Loucy (cell line): ENCODE measurements at regions not wholly inside any gene's neighbourhood (a gene's known extent, or its start where the extent isn't known, plus 50 kb on each side); places are given as distances from the start of the nearest gene placed in this dataset.
"Not testable (repeated sequence)": the region's sequence is repeated elsewhere in the genome, so short reads cannot be mapped to it uniquely, and the experiment has no call there.

Experiments used
- H2AFZ ChIP-seq: fragments of 200-600 bp; sonication (generic); 2 replicates; pipeline ENCODE4 v1.6.0; 2016; ENCODE audit warnings: antibody characterized with exemption, mild to moderate bottlenecking, low read length, moderate library complexity
- H3F3A ChIP-seq: fragments of 200-600 bp; 2 replicates; pipeline ENCODE4 v1.6.0; 2016; ENCODE audit warnings: antibody characterized with exemption, low read depth, mild to moderate bottlenecking
- H3K27me3 ChIP-seq: fragments of 200-600 bp; sonication (generic); 2 replicates; pipeline ENCODE4 v1.6.1; 2014; ENCODE audit warnings: low read length, mild to moderate bottlenecking; ENCODE audit not compliant: insufficient read depth, poor library complexity, severe bottlenecking
- H3K36me3 ChIP-seq: fragments of 200-600 bp; sonication (generic); 2 replicates; pipeline ENCODE4 v1.6.1; 2016; ENCODE audit warnings: low read length; ENCODE audit not compliant: insufficient read depth
- H3K4me1 ChIP-seq: fragments of 200-600 bp; sonication (generic); 2 replicates; pipeline ENCODE4 v1.5.1; 2014; ENCODE audit warnings: low read length, mild to moderate bottlenecking; ENCODE audit not compliant: insufficient read depth, poor library complexity, severe bottlenecking
- H3K4me2 ChIP-seq: fragments of 200-600 bp; sonication (generic); 2 replicates; pipeline ENCODE4 v1.6.0; 2014; ENCODE audit warnings: antibody characterized with exemption, low read length, low read depth, mild to moderate bottlenecking; ENCODE audit not compliant: poor library complexity, severe bottlenecking
- H3K4me3 ChIP-seq: fragments of 200-600 bp; sonication (generic); 2 replicates; pipeline ENCODE4 v1.5.1; 2014; ENCODE audit warnings: low read length, mild to moderate bottlenecking, mixed read lengths; ENCODE audit not compliant: poor library complexity, severe bottlenecking
- H3K79me2 ChIP-seq: fragments of 200-600 bp; sonication (generic); 2 replicates; pipeline ENCODE4 v1.6.1; 2014; ENCODE audit warnings: low read length; ENCODE audit not compliant: insufficient read depth
- H3K9ac ChIP-seq: fragments of 200-600 bp; sonication (generic); 2 replicates; pipeline ENCODE4 v1.6.0; 2014; ENCODE audit warnings: mild to moderate bottlenecking, low read depth, low read length, moderate library complexity; ENCODE audit not compliant: poor library complexity, severe bottlenecking
- H3K9me2 ChIP-seq: fragments of 200-600 bp; sonication (generic); replicated peaks from 2 replicates; pipeline ENCODE4 v1.6.1; 2016; ENCODE audit warnings: low read depth, low read length, mixed read lengths
- H3K9me3 ChIP-seq: fragments of 200-600 bp; sonication (generic); 2 replicates; pipeline ENCODE4 v1.6.1; 2014; ENCODE audit warnings: mild to moderate bottlenecking, antibody characterized with exemption, low read length, low read depth; ENCODE audit not compliant: insufficient read depth
- H4K20me1 ChIP-seq: fragments of 200-600 bp; sonication (generic); 2 replicates; pipeline ENCODE4 v1.6.0; 2014; ENCODE audit warnings: antibody characterized with exemption, low read length, mild to moderate bottlenecking; ENCODE audit not compliant: insufficient read depth, poor library complexity, severe bottlenecking
- CTCF ChIP-seq: fragments of 200-600 bp; sonication (generic); conservative IDR thresholded peaks from 2 replicates; pipeline ENCODE4 v1.5.1; 2014; ENCODE audit warnings: mild to moderate bottlenecking, antibody characterized with exemption, low read length
- EZH2phosphoT487 ChIP-seq: fragments of 200-600 bp; IDR thresholded peaks from 2 replicates; pipeline ENCODE4 v1.6.1; 2018; ENCODE audit warnings: antibody characterized with exemption, mild to moderate bottlenecking, moderate library complexity, borderline replicate concordance

GRCh38 chr20:1841554-1842140, 53.6 kb upstream of the SIRPA start:
- Histone ChIP-seq H3K36me3 (no peaks in the 10 kb centered on the region), H3K9me3 (no peaks in the 10 kb centered on the region), H2AFZ (no peak overlapping the region), H4K20me1 (no peaks in the 10 kb centered on the region), H3K9me2 (no peaks in the 10 kb centered on the region), H3K79me2 (no peaks in the 10 kb centered on the region), H3K4me2 (no peak overlapping the region), H3K4me3 (no peak overlapping the region), H3F3A (no peaks in the 10 kb centered on the region), H3K4me1 (peaks cover 4% of the 10 kb centered on the region), H3K27me3 (no peaks in the 10 kb centered on the region), H3K9ac (no peak overlapping the region)
- no peak for TF ChIP-seq CTCF

DNA sequence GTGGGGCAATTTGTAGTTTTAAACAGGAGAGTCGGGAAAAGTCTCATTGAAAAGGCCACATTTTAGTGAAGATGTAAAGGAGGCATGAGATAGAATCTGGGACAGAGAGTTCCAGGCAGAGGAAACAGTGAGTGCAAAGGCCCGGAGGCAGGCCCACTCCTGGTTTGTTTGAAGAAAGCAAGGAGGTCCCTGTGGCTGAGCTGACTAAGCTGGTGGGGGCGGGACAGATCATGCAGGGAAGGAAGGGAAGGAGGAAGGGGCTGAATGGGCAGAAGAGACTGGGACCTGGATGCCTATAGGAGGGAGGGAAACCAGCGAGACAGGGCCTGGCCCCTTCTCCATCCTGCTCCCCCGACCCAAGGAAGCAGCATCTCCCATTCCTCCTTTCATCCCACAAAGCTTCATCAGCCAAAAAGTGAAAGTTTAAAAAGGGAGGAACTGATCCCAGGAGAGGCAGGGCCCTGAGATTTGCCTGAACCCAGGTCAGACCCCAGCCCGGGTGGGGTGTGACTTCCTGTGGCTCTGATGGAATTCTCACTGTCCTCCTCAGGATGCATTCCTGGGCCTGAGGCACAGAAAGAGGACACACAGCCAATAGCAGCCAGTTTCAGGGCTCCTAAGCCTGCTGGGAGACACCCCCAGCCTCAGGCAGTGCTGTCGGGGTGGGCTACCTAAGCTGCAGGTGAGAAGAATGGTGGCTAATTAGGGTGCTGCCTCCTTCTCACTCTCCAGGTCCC, 54.2 kb upstream of the SIRPA start:
- Histone ChIP-seq H3K4me1 (peaks cover 4% of the 10 kb centered on the region), H3K36me3 (no peaks in the 10 kb centered on the region), H3K9me2 (no peaks in the 10 kb centered on the region), H3K4me3 (no peak overlapping the region), H3F3A (no peaks in the 10 kb centered on the region), H3K4me2 (no peak overlapping the region), H4K20me1 (no peaks in the 10 kb centered on the region), H3K27me3 (no peaks in the 10 kb centered on the region), H2AFZ (no peak overlapping the region), H3K9ac (no peak overlapping the region), H3K79me2 (no peaks in the 10 kb centered on the region), H3K9me3 (no peaks in the 10 kb centered on the region)
- no peak for TF ChIP-seq CTCF
- TF ChIP-seq EZH2phosphoT487 = no peak

GRCh38 chr20:1839376-1840317, 55.6 kb upstream of the SIRPA start:
- H3K4me2 ChIP-seq, H3K27me3 ChIP-seq, H3K4me3 ChIP-seq, H3K9ac ChIP-seq, H3K36me3 ChIP-seq, H3F3A ChIP-seq, H3K9me2 ChIP-seq, H3K79me2 ChIP-seq, H3K4me1 ChIP-seq, H4K20me1 ChIP-seq, H2AFZ ChIP-seq, H3K9me3 ChIP-seq: not testable (repeated sequence)
